HG03097 (cell line): ENCODE measurements at regions not wholly inside any gene's neighbourhood (a gene's known extent, or its start where the extent isn't known, plus 50 kb on each side); places are given as distances from the start of the nearest gene placed in this dataset.

Experiments
- ATAC-seq: cut with Tn5 transposase; IDR thresholded peaks from one replicate; pipeline ENCODE4 v1.9.1; 2021; ENCODE audit not compliant: unreplicated experiment, low FRiP score

GRCh38 chr13:72462166-72462565 is 265.3 kb downstream of the MZT1 start:
- no peak for ATAC-seq

- peak; percentile 65 for ATAC-seq
These were observed 268.7 kb downstream of the MZT1 start for GRCh38 chr13:72458701-72459100.

- ATAC-seq: no peak
These were observed 270.3 kb downstream of the MZT1 start for GRCh38 chr13:72457151-72457550.

- no peak for ATAC-seq
These were observed 270.9 kb downstream of the MZT1 start for GRCh38 chr13:72456486-72456885.

GRCh38 chr13:72453161-72453560 is 274.3 kb downstream of the MZT1 start:
- no peak for ATAC-seq

GRCh38 chr13:72448082-72448481 is 279.3 kb downstream of the MZT1 start:
- ATAC-seq: no peak

- ATAC-seq: no peak
These were observed 282.4 kb downstream of the MZT1 start for GRCh38 chr13:72444999-72445398.

GRCh38 chr13:72437458-72437857 is 290.0 kb downstream of the MZT1 start:
- no peak for ATAC-seq

GRCh38 chr13:72435251-72435650 is 292.2 kb downstream of the MZT1 start:
- ATAC-seq: no peak

- ATAC-seq: no peak
These were observed 295.3 kb downstream of the MZT1 start for GRCh38 chr13:72431981-72432682.

- ATAC-seq: no peak
These were observed 296.5 kb downstream of the MZT1 start for GRCh38 chr13:72430923-72431322.

- no peak for ATAC-seq
These were observed 299.5 kb downstream of the MZT1 start for GRCh38 chr13:72427757-72428528.

GRCh38 chr13:72424059-72424458 is 303.4 kb downstream of the MZT1 start:
- no peak for ATAC-seq

GRCh38 chr13:72415817-72416216 is 311.6 kb downstream of the MZT1 start:
- ATAC-seq: no peak

GRCh38 chr13:72412481-72412880 is 314.9 kb downstream of the MZT1 start:
- no peak for ATAC-seq

- no peak for ATAC-seq
These were observed 322.0 kb downstream of the MZT1 start for GRCh38 chr13:72405441-72405840.

- no peak for ATAC-seq
These were observed 323.9 kb downstream of the MZT1 start for GRCh38 chr13:72403396-72404010.

GRCh38 chr13:72400856-72401255 is 326.6 kb downstream of the MZT1 start:
- ATAC-seq: no peak

- ATAC-seq: no peak
These were observed 328.1 kb downstream of the MZT1 start for GRCh38 chr13:72399351-72399750.

- no peak for ATAC-seq
These were observed 330.2 kb downstream of the MZT1 start for GRCh38 chr13:72397265-72397664.

- no peak for ATAC-seq
These were observed 336.5 kb downstream of the MZT1 start for GRCh38 chr13:72390909-72391308.
